ENCODE measurements at regions not wholly inside any gene's neighbourhood (a gene's known extent, or its start where the extent isn't known, plus 50 kb on each side); places are given as distances from the start of the nearest gene placed in this dataset.
"Not testable (repeated sequence)": the region's sequence is repeated elsewhere in the genome, so short reads cannot be mapped to it uniquely, and the experiment has no call there.

GRCh38 chr12:86770871-86771270 is 514.7 kb upstream of the MGAT4C start:
- DNase-seq (ENCODE audit: low spot score) = no peak

GRCh38 chr12:86748894-86749293 is 492.7 kb upstream of the MGAT4C start:
- DNase-seq (ENCODE audit: low spot score) = no peak

- no peak for DNase-seq (ENCODE audit: low spot score)
Observed at GRCh38 chr12:86744547-86745212, 488.5 kb upstream of the MGAT4C start.

- DNase-seq (ENCODE audit: low spot score) = no peak
Observed at GRCh38 chr12:86743875-86744536, 487.8 kb upstream of the MGAT4C start.

GRCh38 chr12:86741531-86741930 is 485.3 kb upstream of the MGAT4C start:
- no peak for DNase-seq (ENCODE audit: low spot score)

GRCh38 chr12:86735851-86736250 is 479.7 kb upstream of the MGAT4C start:
- no peak for DNase-seq (ENCODE audit: low spot score)

- DNase-seq (ENCODE audit: low spot score) = no peak
Observed at GRCh38 chr12:86735072-86735471, 478.9 kb upstream of the MGAT4C start.

- DNase-seq (ENCODE audit: low spot score) = no peak
Observed at GRCh38 chr12:86730233-86730632, 474.0 kb upstream of the MGAT4C start.

- no peak for DNase-seq (ENCODE audit: low spot score)
Observed at GRCh38 chr12:86729739-86730138, 473.5 kb upstream of the MGAT4C start.

GRCh38 chr12:86727160-86727559 is 471.0 kb upstream of the MGAT4C start:
- DNase-seq (ENCODE audit: low spot score) = no peak

GRCh38 chr12:86724716-86725115 is 468.5 kb upstream of the MGAT4C start:
- DNase-seq (ENCODE audit: low spot score) = no peak

- DNase-seq (ENCODE audit: low spot score) = no peak
Observed at GRCh38 chr12:86723326-86723725, 467.1 kb upstream of the MGAT4C start.

GRCh38 chr12:86721713-86722397 is 465.7 kb upstream of the MGAT4C start:
- no peak for DNase-seq (ENCODE audit: low spot score)

- DNase-seq (ENCODE audit: low spot score) = no peak
Observed at GRCh38 chr12:86719381-86719780, 463.2 kb upstream of the MGAT4C start.

- DNase-seq (ENCODE audit: low spot score) = no peak
Observed at GRCh38 chr12:86713121-86713520, 456.9 kb upstream of the MGAT4C start.

GRCh38 chr12:86712425-86712843 is 456.2 kb upstream of the MGAT4C start:
- DNase-seq (ENCODE audit: low spot score) = no peak

GRCh38 chr12:86711731-86712130 is 455.5 kb upstream of the MGAT4C start:
- no peak for DNase-seq (ENCODE audit: low spot score)

- DNase-seq (ENCODE audit: low spot score) = no peak
Observed at GRCh38 chr12:86710109-86710508, 453.9 kb upstream of the MGAT4C start.

GRCh38 chr12:86709017-86709416 is 452.8 kb upstream of the MGAT4C start:
- not testable (repeated sequence) for DNase-seq (ENCODE audit: low spot score)

GRCh38 chr12:86698641-86698980 is 442.4 kb upstream of the MGAT4C start:
- DNase-seq (ENCODE audit: low spot score) = no peak

GRCh38 chr12:86697916-86698640 is 441.9 kb upstream of the MGAT4C start:
- DNase-seq (ENCODE audit: low spot score) = no peak

GRCh38 chr12:86683568-86684304 is 427.5 kb upstream of the MGAT4C start:
- no peak for DNase-seq (ENCODE audit: low spot score)
